Brain pericyte (primary cell): ENCODE measurements at regions not wholly inside any gene's neighbourhood (a gene's known extent, or its start where the extent isn't known, plus 50 kb on each side); places are given as distances from the start of the nearest gene placed in this dataset.
A peak's percentile ranks its signal among the peaks of the same experiment; 100 is the strongest.

Experiments used
- DNase-seq: peaks from one replicate; pipeline ENCODE4 v3.0.0-alpha.2; 2012; ENCODE audit warnings: low read depth, low spot score

GRCh38 chr20:4559106-4559505 is 127.2 kb upstream of the PRNP start:
- DNase-seq, result no peak

DNA sequence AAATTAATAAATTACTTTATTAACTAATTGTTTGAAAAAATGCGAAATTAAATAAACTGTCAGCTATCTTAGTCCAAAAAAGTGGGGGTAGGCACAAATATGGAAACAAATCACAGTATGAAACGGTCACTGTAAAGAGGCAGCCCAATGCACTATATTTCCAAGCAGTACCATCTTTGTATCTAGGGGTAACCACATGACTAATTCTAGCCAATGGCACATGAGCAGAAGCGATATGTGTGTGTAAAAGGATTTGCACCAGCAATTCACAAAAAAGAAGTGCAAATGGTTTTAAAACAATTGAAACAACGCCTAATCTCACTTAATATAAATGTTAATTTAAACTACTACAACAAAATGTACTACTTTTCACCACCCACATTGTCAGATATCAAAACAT is 129.5 kb upstream of the PRNP start:
- DNase-seq, result no peak

DNA sequence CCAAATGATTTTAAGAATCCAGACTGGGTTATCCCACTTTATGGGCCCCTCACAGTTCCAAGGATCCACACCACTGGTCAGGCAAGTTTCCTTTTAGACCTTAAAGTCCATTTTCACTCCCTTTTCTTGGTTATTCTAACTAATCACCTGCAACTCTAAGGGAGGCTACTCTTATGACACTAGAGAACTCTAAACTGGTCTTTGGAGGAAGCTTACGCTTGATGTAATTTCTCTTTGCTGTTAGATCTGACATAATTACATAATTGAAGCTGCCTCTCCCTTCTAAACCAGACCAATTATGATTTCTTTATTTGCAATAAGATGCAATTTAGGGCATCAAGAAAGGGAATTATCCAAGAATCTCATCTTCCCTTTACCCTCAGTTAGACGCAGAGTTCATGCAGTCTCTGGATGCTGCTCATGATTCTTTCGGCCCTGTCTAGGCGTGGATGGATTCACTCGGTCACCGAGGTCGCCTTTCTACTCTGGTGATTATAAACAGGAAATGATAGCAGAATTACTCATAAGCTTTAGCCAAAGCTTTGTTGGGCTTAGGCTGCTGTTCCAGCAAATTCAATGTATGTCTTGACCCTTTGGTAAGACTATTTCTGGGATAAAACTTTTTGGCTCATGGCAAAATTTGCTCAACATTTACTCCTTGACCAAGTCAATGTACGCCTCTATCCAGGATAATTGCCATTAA is 130.9 kb upstream of the PRNP start:
- DNase-seq, result no peak

DNA sequence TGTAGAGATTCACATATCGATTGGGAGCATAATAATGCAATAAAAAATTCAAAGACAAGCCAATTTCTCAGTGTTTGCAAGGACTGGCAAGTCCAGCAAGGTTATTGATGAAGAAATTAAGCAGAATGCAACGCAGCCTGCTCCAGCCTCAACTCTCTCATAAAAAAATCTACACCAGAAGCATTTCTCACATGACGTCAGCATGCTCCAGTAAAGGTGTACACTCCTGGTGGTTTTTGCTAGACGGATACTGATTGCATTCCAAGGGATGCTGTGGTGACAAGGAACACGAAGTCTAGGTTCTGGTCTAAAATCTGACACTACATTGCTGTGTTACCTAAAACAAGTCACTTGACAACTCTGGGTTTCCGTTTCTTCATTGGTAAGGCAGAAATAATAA is 131.9 kb upstream of the PRNP start:
- no peak for DNase-seq

DNA sequence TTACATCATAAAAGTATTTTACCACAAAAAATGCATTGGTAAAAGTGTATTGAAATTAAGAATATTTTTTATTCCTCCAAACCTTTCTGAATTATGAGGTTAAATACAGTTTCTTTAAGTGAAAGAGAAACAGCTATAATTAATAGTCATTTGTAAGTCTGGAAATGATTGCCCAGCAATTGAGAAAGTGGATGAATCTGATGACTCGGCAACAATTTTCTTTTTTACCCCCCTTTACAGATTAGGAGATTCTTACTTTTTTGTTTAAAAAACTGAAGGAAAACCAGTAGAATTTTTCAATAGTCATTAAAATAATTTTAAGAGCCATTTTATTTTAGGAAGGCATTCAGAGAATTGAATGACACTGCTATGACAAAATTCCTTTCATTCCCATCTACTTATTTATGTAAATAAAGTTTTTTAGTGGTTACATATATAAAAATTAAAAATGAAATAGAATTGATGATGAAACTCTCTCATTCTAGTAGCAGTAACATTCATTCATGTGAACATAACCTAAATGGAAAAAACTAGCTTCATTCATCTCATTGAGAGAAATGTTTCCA is 134.1 kb upstream of the PRNP start:
- DNase-seq, result no peak

DNA sequence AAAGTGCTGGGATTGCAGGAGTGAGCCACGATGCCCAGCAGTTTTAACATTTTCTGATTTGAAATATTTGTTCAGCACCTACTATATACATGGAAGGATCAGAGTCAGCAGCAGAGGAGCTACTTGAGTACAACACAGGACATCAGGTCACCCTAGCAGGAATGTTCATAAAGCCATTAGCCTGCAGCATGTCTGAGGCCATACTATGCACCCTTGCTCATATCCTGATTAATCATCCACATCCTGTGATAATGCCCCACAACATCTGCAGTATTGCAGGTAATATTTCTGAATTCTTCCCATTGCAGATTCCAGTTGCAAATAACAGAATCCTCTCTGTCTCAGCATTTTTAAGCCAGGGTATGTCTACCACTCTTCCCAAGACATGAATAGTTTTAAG is 135.5 kb upstream of the PRNP start:
- no peak for DNase-seq

DNA sequence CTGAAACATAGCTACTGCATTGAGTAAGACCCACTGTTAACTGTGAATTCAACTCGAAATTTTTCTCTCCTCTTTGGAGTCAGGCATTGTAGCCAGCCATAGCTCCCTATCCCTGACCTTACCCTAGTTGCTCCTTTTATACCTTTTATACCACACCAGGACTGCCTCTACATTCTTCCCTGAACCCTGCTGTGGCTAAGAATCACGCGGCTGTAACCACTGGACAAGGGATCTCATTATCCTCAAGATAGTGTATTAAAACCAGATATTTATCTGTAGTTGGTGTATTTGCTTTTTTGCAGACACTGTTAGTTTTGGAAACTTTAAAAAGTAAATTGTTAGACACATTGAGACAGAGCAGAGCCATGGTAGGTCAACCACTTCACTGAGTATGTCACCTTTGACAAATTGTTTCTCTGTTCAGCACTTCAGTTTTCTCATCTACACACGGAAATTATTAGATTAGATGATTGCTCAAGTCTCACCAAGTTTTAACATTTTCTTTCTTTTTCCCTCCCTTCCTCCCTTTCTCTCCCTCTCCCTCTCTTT is 136.5 kb upstream of the PRNP start:
- DNase-seq, result no peak

DNA sequence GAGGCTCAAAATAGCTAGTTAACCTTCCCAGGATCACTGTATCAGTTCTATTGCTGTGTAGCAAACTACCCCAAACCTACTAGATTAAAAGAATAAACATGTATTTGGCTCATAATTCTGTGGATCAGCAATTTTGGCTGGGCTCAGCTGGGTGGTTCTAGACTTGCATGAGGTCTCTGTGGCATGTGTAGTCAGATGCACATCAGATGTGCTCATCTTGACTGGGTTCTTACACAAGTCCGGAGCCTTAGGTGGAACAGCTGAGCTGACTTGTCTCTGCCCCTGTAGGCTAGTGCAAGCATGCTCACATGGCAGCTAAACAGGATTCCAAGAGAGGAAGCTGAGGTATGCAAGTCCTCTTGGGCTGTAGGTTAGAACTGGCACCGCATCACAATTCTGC is 137.7 kb upstream of the PRNP start:
- DNase-seq, result no peak

DNA sequence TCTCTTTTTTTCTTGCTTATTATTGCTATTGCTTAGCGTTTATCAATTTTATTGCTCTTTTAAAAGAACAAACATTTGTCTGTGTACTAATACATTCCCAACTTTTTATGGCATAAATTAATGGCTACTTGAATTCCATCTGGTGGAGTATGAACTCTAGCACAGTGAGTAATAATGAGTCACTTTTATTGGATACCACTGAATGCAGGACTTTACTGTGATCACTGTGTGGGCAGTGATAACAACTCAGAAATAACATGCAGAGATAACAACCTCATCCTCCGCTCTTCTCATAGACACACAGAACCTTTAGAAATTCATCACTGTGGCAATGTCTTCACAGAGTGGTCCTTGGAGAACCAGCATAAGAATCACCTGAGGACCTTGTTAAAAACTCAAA is 139.5 kb upstream of the PRNP start:
- peak; percentile 33 for DNase-seq

- no peak for DNase-seq
These were observed 139.9 kb upstream of the PRNP start for GRCh38 chr20:4546342-4546741.

- DNase-seq, result no peak
These were observed 140.7 kb upstream of the PRNP start for GRCh38 chr20:4545526-4545925.

DNA sequence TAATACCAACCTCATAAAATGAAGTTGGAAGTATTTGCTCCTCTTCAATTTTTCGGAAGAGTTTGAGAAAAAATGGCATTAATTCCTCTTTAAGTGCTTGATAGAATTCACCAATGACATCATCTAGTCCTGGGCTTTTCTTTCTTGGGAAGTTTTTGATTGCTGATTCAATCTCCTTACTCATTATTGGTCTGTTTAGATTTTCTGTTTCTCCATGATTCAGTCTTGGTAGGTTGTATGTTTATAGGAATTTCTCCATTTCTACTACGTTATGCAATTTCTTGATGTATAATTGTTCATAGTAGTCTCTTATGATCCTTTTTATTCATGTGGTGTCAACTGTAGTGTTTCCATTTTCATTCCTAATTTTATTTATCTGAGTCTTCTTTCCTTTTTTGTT is 141.5 kb upstream of the PRNP start:
- no peak for DNase-seq

DNA sequence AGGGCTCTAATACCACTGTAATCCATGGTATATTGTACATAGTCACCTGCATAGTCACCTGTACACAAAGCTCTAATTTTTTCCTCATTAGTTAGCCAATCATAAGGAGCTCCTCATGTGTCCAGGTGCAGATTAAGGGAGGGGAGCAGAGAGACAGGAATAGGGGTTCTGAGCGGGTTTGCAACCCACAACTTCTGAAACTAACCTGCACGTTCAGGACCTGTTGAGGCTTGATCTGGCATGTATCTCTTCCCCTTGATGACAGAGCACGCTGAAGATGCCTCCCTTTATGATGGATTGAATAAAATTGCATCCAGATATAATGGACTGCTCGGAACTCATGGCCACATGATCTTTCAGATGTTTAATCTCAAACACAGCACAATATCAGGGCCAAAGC is 144.0 kb upstream of the PRNP start:
- no peak for DNase-seq

GRCh38 chr20:4534315-4534714 is 151.9 kb upstream of the PRNP start:
- DNase-seq, result no peak

DNA sequence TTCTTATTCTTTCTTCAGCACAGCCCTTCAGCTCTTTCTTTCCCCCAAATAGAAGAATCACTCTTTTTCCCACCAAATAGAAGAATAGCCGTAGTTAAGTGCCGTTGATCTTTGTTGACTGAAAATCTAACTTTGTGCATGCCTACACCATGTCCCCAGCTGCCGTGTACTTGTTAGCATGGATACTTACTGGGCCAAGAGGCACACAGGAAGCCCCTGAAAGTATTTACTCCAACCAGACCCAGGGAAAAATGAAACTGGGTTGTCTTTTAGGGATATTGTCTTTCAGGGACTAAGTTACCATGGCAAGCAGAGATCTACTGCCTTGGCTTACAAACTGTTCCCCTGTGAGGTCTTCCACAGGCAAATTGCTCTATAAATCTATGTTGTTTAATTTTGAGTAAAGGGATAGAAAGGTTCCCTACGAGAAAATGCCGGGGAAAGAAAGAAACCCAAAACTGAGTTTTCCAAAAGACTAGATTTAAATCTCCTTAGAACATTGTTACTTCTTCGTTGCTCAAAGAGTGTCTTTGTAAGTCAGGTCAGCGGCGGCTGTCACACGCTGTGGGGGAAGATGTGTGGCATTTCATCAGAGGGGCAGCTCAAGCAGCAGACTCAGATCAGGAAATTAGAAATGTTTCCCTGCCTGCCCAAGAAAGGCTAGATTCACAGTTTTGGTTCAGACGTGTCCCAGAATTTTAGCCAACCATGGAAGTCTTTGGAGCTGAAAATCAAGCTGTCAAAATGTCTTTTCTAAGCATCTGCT is 152.7 kb upstream of the PRNP start:
- DNase-seq, result no peak

DNA sequence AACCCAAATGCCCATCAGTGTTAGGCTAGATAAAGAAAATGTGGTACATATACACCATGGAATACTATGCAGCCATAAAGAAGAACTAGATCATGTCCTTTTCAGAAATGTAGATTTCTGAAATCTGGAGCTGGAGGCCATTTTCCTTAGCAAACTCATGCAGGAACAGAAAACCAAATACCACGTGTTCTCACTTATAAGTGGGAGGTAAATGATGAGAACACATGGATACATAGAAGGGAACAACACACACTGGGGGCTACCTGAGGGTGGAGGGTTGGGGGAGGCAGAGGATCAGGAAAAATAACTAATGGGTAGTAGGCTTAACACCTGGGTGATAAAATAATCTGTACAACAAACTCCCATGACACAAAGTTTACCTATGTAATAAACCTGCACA is 153.5 kb upstream of the PRNP start:
- DNase-seq, result no peak

GRCh38 chr20:4524792-4525191 is 161.5 kb upstream of the PRNP start:
- no peak for DNase-seq

- DNase-seq, result no peak
These were observed 161.9 kb upstream of the PRNP start for GRCh38 chr20:4524307-4524706.

DNA sequence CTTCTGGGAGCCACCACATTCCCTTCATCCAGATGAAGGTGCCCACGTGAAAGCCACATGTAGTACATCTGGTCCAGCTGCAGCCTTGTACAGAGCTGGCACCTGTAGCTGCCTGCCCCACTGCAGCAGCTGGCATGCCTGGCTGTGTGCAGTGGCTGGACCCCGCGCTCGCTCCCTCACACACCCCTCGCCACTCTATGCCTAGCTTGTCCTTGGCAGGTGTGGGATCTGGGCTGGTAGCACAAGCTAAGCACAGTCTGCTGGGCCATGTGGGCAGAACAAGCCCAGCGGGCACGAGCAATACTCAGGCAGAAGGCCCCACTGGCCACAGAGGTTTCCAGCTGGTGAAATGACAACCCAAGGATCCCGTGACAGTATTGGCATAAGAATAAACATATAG is 163.9 kb upstream of the PRNP start:
- no peak for DNase-seq

GRCh38 chr20:4521170-4521968 is 164.9 kb upstream of the PRNP start:
- DNase-seq, result no peak

DNA sequence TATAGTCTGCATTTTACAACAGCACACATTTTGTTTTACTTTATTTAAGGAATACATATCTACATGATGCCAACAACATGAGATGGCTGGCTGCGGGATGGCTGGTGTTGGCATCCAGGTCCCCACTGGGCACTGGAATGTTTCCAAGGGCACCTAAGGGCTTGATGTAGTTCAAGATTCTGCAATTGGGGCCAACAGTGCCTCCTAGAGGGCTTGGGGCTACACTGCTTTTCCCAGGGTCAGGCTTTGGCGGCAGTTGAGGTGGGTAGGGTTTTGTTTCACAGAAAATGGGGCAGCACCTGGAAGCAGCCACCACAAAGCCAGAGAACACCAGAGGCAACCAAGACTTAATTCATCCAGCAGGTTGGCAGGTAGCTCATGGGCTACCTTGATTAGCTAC is 166.7 kb upstream of the PRNP start:
- no peak for DNase-seq

GRCh38 chr20:4516876-4517275 is 169.4 kb upstream of the PRNP start:
- no peak for DNase-seq
